ENCODE measurements at regions not wholly inside any gene's neighbourhood (a gene's known extent, or its start where the extent isn't known, plus 50 kb on each side); places are given as distances from the start of the nearest gene placed in this dataset.

- TF ChIP-seq CTBP1 (IDR thresholded peaks at IDR 0.05; ENCODE audit: borderline replicate concordance) (no peak), FOXA1 (IDR thresholded peaks at IDR 0.05) (no peak), ELF4 (IDR thresholded peaks at IDR 0.05) (no peak), SP1 (IDR thresholded peaks at IDR 0.05) (no peak), SUZ12 (IDR thresholded peaks at IDR 0.05) (no peak), ZNF384 (IDR thresholded peaks at IDR 0.05) (no peak), BHLHE40 (IDR thresholded peaks at IDR 0.05; ENCODE audit: borderline replicate concordance) (no peak), NFRKB (IDR thresholded peaks at IDR 0.05) (no peak), FOXK2 (IDR thresholded peaks at IDR 0.05) (no peak), TARDBP (IDR thresholded peaks at IDR 0.05) (no peak)
- TF ChIP-seq, protein P1, sequence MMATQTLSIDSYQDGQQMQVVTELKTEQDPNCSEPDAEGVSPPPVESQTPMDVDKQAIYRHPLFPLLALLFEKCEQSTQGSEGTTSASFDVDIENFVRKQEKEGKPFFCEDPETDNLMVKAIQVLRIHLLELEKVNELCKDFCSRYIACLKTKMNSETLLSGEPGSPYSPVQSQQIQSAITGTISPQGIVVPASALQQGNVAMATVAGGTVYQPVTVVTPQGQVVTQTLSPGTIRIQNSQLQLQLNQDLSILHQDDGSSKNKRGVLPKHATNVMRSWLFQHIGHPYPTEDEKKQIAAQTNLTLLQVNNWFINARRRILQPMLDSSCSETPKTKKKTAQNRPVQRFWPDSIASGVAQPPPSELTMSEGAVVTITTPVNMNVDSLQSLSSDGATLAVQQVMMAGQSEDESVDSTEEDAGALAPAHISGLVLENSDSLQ (IDR thresholded peaks at IDR 0.05) = no peak
These were observed 106.9 kb upstream of the KRAS start for GRCh38 chr12:25357595-25357994.
